ENCODE measurements at regions not wholly inside any gene's neighbourhood (a gene's known extent, or its start where the extent isn't known, plus 50 kb on each side); places are given as distances from the start of the nearest gene placed in this dataset.

DNA sequence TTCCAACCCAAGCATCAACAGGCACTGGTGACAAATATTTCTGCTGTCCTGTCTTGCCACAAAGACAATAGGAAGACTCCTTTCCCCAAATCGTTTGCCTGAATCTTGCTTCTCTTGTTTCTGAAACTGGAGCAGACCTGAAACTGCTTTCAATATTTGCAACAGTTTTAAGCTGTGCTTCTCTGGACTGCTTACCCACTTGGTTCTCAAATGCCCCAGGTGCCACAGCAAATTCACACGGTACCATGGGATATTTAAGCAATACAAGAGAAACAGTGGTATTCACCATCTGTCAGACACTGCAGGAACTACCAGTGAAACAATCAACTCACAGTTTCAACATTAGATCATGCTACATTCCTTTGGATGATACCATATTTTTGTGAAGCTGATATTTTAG is 309.4 kb downstream of the PARP8 start:
- H3K27me3 ChIP-seq (ENCODE audit: insufficient read depth, low read length, poor library complexity, severe bottlenecking): no peaks in the 10 kb centered on the region
- H3K4me1 ChIP-seq (ENCODE audit: insufficient read depth, low read length, poor library complexity, severe bottlenecking): no peaks in the 10 kb centered on the region
- no peaks in the 10 kb centered on the region for H3K9me2 ChIP-seq (replicated peaks; ENCODE audit: low read depth, low read length)
- no peaks in the 10 kb centered on the region for H3K9me3 ChIP-seq (ENCODE audit: insufficient read depth, low read depth, low read length)
- H3K9ac ChIP-seq (ENCODE audit: low read depth, low read length, poor library complexity, severe bottlenecking): no peak overlapping the region
- no peak overlapping the region for H2AFZ ChIP-seq (ENCODE audit: low read length)
- H3K36me3 ChIP-seq (ENCODE audit: insufficient read depth, low read length): no peaks in the 10 kb centered on the region
- no peak for TF ChIP-seq EZH2phosphoT487 (IDR thresholded peaks at IDR 0.05; ENCODE audit: borderline replicate concordance)
- TF ChIP-seq, protein P1, sequence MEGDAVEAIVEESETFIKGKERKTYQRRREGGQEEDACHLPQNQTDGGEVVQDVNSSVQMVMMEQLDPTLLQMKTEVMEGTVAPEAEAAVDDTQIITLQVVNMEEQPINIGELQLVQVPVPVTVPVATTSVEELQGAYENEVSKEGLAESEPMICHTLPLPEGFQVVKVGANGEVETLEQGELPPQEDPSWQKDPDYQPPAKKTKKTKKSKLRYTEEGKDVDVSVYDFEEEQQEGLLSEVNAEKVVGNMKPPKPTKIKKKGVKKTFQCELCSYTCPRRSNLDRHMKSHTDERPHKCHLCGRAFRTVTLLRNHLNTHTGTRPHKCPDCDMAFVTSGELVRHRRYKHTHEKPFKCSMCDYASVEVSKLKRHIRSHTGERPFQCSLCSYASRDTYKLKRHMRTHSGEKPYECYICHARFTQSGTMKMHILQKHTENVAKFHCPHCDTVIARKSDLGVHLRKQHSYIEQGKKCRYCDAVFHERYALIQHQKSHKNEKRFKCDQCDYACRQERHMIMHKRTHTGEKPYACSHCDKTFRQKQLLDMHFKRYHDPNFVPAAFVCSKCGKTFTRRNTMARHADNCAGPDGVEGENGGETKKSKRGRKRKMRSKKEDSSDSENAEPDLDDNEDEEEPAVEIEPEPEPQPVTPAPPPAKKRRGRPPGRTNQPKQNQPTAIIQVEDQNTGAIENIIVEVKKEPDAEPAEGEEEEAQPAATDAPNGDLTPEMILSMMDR (conservative IDR thresholded peaks at IDR 0.05; ENCODE audit: low read length): no peak
- no peaks in the 10 kb centered on the region for H4K20me1 ChIP-seq (ENCODE audit: insufficient read depth, low read length, poor library complexity, severe bottlenecking)
- no peaks in the 10 kb centered on the region for H3K79me2 ChIP-seq (ENCODE audit: insufficient read depth, low read length)
- H3F3A ChIP-seq (ENCODE audit: low read depth): no peaks in the 10 kb centered on the region
- no peak overlapping the region for H3K4me2 ChIP-seq (ENCODE audit: low read depth, low read length, poor library complexity, severe bottlenecking)
- no peak overlapping the region for H3K4me3 ChIP-seq (ENCODE audit: low read length, poor library complexity, severe bottlenecking)

DNA sequence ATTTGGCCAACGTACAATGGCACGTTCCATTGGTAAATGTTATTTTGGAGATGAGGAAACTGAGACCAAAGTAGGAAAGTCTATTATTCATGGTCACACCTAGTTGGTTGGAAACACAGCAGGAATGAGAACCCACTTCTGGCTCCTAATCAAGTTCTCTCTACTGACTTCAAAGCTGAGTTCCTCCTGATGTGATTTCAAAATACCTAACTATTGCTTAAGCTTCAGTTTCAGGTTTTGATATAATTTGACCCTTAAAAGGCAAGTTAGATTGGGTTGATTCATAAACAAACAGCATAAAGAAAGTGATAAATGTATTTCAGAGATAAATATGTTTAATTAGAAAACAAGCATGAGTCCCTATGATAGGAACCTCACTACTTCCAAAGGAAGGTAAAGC is 312.5 kb downstream of the PARP8 start:
- no peak overlapping the region for H3K9ac ChIP-seq (ENCODE audit: low read depth, low read length, poor library complexity, severe bottlenecking)
- no peaks in the 10 kb centered on the region for H4K20me1 ChIP-seq (ENCODE audit: insufficient read depth, low read length, poor library complexity, severe bottlenecking)
- no peaks in the 10 kb centered on the region for H3K9me3 ChIP-seq (ENCODE audit: insufficient read depth, low read depth, low read length)
- no peak overlapping the region for H2AFZ ChIP-seq (ENCODE audit: low read length)
- H3K79me2 ChIP-seq (ENCODE audit: insufficient read depth, low read length): no peaks in the 10 kb centered on the region
- H3K27me3 ChIP-seq (ENCODE audit: insufficient read depth, low read length, poor library complexity, severe bottlenecking): no peaks in the 10 kb centered on the region
- H3K36me3 ChIP-seq (ENCODE audit: insufficient read depth, low read length): no peaks in the 10 kb centered on the region
- H3K9me2 ChIP-seq (replicated peaks; ENCODE audit: low read depth, low read length): no peaks in the 10 kb centered on the region
- no peak overlapping the region for H3K4me3 ChIP-seq (ENCODE audit: low read length, poor library complexity, severe bottlenecking)
- no peaks in the 10 kb centered on the region for H3F3A ChIP-seq (ENCODE audit: low read depth)
- H3K4me2 ChIP-seq (ENCODE audit: low read depth, low read length, poor library complexity, severe bottlenecking): no peak overlapping the region
- TF ChIP-seq, protein P1 (conservative IDR thresholded peaks at IDR 0.05; ENCODE audit: low read length): no peak
- TF ChIP-seq EZH2phosphoT487 (IDR thresholded peaks at IDR 0.05; ENCODE audit: borderline replicate concordance): no peak
- no peaks in the 10 kb centered on the region for H3K4me1 ChIP-seq (ENCODE audit: insufficient read depth, low read length, poor library complexity, severe bottlenecking)

DNA sequence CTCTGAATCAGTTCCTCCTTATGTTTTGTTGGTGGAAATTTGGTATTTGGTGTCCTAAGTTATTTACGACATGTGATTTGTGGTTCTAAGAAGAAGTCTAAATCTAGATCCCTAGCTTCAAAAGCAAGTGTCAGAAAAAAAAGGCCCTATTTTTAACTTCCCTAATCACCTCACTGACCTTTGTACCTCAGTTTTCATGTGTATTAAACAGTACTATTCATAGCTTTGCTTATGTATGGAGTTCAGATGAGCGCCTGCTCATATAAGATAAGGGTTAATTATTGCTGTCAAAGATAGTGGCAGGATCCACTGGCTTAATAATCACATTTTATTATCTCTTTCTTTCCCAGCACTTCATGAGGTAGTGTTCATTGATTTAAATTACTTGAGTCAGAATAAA is 318.2 kb downstream of the PARP8 start:
- TF ChIP-seq EZH2phosphoT487 (IDR thresholded peaks at IDR 0.05; ENCODE audit: borderline replicate concordance): no peak
- TF ChIP-seq, protein P1 (conservative IDR thresholded peaks at IDR 0.05; ENCODE audit: low read length): no peak

More for the DNA sequence above, 318.2 kb downstream of the PARP8 start:
- Histone ChIP-seq H3K4me2 (ENCODE audit: low read depth, low read length, poor library complexity, severe bottlenecking) (no peak overlapping the region), H3K27me3 (ENCODE audit: insufficient read depth, low read length, poor library complexity, severe bottlenecking) (no peaks in the 10 kb centered on the region), H4K20me1 (ENCODE audit: insufficient read depth, low read length, poor library complexity, severe bottlenecking) (no peaks in the 10 kb centered on the region), H3K79me2 (ENCODE audit: insufficient read depth, low read length) (no peaks in the 10 kb centered on the region), H3K4me1 (ENCODE audit: insufficient read depth, low read length, poor library complexity, severe bottlenecking) (no peaks in the 10 kb centered on the region), H3K9ac (ENCODE audit: low read depth, low read length, poor library complexity, severe bottlenecking) (no peak overlapping the region), H2AFZ (ENCODE audit: low read length) (no peak overlapping the region), H3K9me3 (ENCODE audit: insufficient read depth, low read depth, low read length) (no peaks in the 10 kb centered on the region), H3K36me3 (ENCODE audit: insufficient read depth, low read length) (no peaks in the 10 kb centered on the region), H3F3A (ENCODE audit: low read depth) (no peaks in the 10 kb centered on the region), H3K9me2 (replicated peaks; ENCODE audit: low read depth, low read length) (no peaks in the 10 kb centered on the region), H3K4me3 (ENCODE audit: low read length, poor library complexity, severe bottlenecking) (no peak overlapping the region)
